B cell (primary cell): ENCODE measurements at regions not wholly inside any gene's neighbourhood (a gene's known extent, or its start where the extent isn't known, plus 50 kb on each side); places are given as distances from the start of the nearest gene placed in this dataset.

ENCODE experiments used
- ATAC-seq: fragments of 200-7000 bp; cut with Tn5 transposase; one replicate; pipeline ENCODE4 v1.10.0; 2021; ENCODE audit warnings: low read depth, mild to moderate bottlenecking, moderate number of reproducible peaks, moderate library complexity
- CTCF ChIA-PET: fragments of 350-600 bp; sonication (Branson Sonifier 250); formaldehyde crosslinking; loops from one replicate; lab custom pipeline; 2021; ENCODE audit warnings: antibody characterized with exemption, inconsistent platforms; lab: Charles Lee
- POLR2A ChIA-PET: fragments of 350-600 bp; sonication (Branson Sonifier 250); formaldehyde crosslinking; loops from one replicate; lab custom pipeline; 2021; ENCODE audit warnings: antibody characterized with exemption; lab: Charles Lee
- DNase-seq: peaks from one replicate; pipeline ENCODE4 v3.0.0; 2013
- H2AFZ ChIP-seq: 2 replicates; pipeline ENCODE4 v1.6.1; 2012; ENCODE audit warnings: mild to moderate bottlenecking, low read depth, low read length; ENCODE audit not compliant: insufficient read depth, poor library complexity, severe bottlenecking
- H3K27ac ChIP-seq, 2 donors: 1 replicate in 1 of 2; 2 replicates in 1 of 2; pipeline ENCODE4 v1.5.1; 2012 to 2013; ENCODE audit warnings: low read length in 2 of 2, mild to moderate bottlenecking in 2 of 2, moderate library complexity in 1 of 2
- H3K27me3 ChIP-seq, 4 experiments: fragments of 200-600 bp in 1 of 4; sonication (generic) in 1 of 4; replicated peaks in 1 of 4; 1 replicate in 2 of 4; 2 replicates in 2 of 4; pipeline versions ENCODE4 v1.6.1 to v1.7.0; 2013 to 2016; ENCODE audit warnings: low read length in 3 of 4, mild to moderate bottlenecking in 2 of 4, mixed read lengths in 1 of 4, moderate library complexity in 1 of 4; ENCODE audit not compliant: insufficient read depth in 4 of 4, control insufficient read depth in 3 of 4; ENCODE audit errors: control extremely low read depth in 1 of 4
- H3K36me3 ChIP-seq, 2 experiments: replicated peaks in 1 of 2; 1 replicate in 1 of 2; 2 replicates in 1 of 2; pipeline versions ENCODE4 v1.6.1 to v1.7.1; 2013; ENCODE audit warnings: low read length in 1 of 2; ENCODE audit not compliant: insufficient read depth in 2 of 2, control insufficient read depth in 1 of 2; ENCODE audit errors: control extremely low read depth in 1 of 2, extremely low read depth in 1 of 2
- H3K4me1 ChIP-seq, 2 donors: fragments of 200-600 bp in 1 of 2; sonication (generic) in 1 of 2; 1 replicate in 1 of 2; 2 replicates in 1 of 2; pipeline versions ENCODE4 v1.5.1 to v1.6.1; 2013 to 2017; ENCODE audit warnings: low read length in 2 of 2; ENCODE audit not compliant: control insufficient read depth in 2 of 2, insufficient read depth in 2 of 2
- H3K4me2 ChIP-seq: replicated peaks from 2 replicates; pipeline ENCODE3; 2012; ENCODE audit warnings: mild to moderate bottlenecking, low read depth, low read length; ENCODE audit not compliant: poor library complexity, severe bottlenecking
- H3K4me3 ChIP-seq, 5 experiments: fragments of 200-600 bp in 1 of 5; sonication (generic) in 1 of 5; 1 replicate in 3 of 5; 2 replicates in 2 of 5; pipeline versions ENCODE4 v1.5.1 to v1.7.0; 2011 to 2016; ENCODE audit warnings: low read length in 4 of 5, mild to moderate bottlenecking in 4 of 5, low read depth in 2 of 5, control low read depth in 1 of 5, moderate library complexity in 1 of 5; ENCODE audit not compliant: insufficient read depth in 1 of 5; ENCODE audit errors: control extremely low read depth in 1 of 5, extremely low read depth in 1 of 5
- H3K79me2 ChIP-seq: fragments of 200-600 bp; sonication (generic); one replicate; pipeline ENCODE4 v1.6.0; 2016; ENCODE audit warnings: low read length; ENCODE audit not compliant: control insufficient read depth, insufficient read depth
- H3K9ac ChIP-seq: fragments of 200-600 bp; sonication (generic); 2 replicates; pipeline ENCODE4 v1.6.1; 2017; ENCODE audit warnings: mild to moderate bottlenecking, low read length, moderate library complexity
- H3K9me3 ChIP-seq, 3 donors: one replicate each; pipeline versions ENCODE4 v1.6.1 to v1.7.1; 2013; ENCODE audit warnings: low read length in 2 of 3; ENCODE audit not compliant: control insufficient read depth in 2 of 3, insufficient read depth in 1 of 3; ENCODE audit errors: control extremely low read depth in 1 of 3
- H4K20me1 ChIP-seq: 2 replicates; pipeline ENCODE4 v1.6.0; 2012; ENCODE audit warnings: mild to moderate bottlenecking, low read length; ENCODE audit not compliant: insufficient read depth, control insufficient read depth, poor library complexity, severe bottlenecking
- H3K27ac Mint-ChIP-seq: one replicate; pipeline ENCODE4 v1.8.0; 2021; ENCODE audit warnings: mixed read lengths
- H3K27me3 Mint-ChIP-seq: one replicate; pipeline ENCODE4 v1.8.0; 2021; ENCODE audit warnings: mixed read lengths
- H3K4me1 Mint-ChIP-seq: one replicate; pipeline ENCODE4 v1.8.0; 2021; ENCODE audit warnings: mixed read lengths
- H3K4me3 Mint-ChIP-seq: one replicate; pipeline ENCODE4 v1.8.0; 2021; ENCODE audit warnings: mixed read lengths
- H3K9me3 Mint-ChIP-seq: one replicate; pipeline ENCODE4 v1.8.0; 2022; ENCODE audit warnings: mixed read lengths; ENCODE audit not compliant: insufficient read depth
- CTCF ChIP-seq: fragments of 200-600 bp; IDR thresholded peaks from one replicate; pipeline ENCODE4 v1.8.0; 2022; ENCODE audit warnings: antibody characterized with exemption, mild to moderate bottlenecking
- EZH2 ChIP-seq: IDR thresholded peaks from 2 replicates; pipeline ENCODE4 v1.6.1; 2012; ENCODE audit warnings: borderline replicate concordance, low read depth, mild to moderate bottlenecking, moderate library complexity, low read length; ENCODE audit not compliant: insufficient read depth, poor library complexity, severe bottlenecking
- WGBS: methylation state at CpG from one replicate; pipeline ENCODE4 v1.1.5; 2013; ENCODE audit warnings: missing lambda C conversion rate; ENCODE audit not compliant: insufficient coverage; 5-methylcytosine and 5-hydroxymethylcytosine counted together
- intact Hi-C: fragments of 100-400 bp; cut with micrococcal nuclease; formaldehyde crosslinking; loops from one replicate; pipeline ENCODE4 v1.10.0; 2022

GRCh38 chr15:35196273-35196672 is 111.2 kb upstream of the NANOGP8 start:
- Histone ChIP-seq H3K4me3 (no peak overlapping the region), H2AFZ (no peak overlapping the region), H3K36me3 (no peaks in the 10 kb centered on the region), H4K20me1 (no peaks in the 10 kb centered on the region), H3K9ac (no peak overlapping the region), H3K4me2 (no peak overlapping the region), H3K27ac (no peak overlapping the region), H3K4me1 (no peaks in the 10 kb centered on the region), H3K9me3 (peaks cover 0 to 9% (median 0%) of the 10 kb centered on the region in 3 donors), H3K79me2 (no peaks in the 10 kb centered on the region), H3K27me3 (no peaks in the 10 kb centered on the region)
- Mint-ChIP-seq H3K27me3 (no peaks in the 10 kb centered on the region), H3K4me1 (no peaks in the 10 kb centered on the region), H3K9me3 (peaks cover 5% of the 10 kb centered on the region), H3K27ac (no peak overlapping the region), H3K4me3 (no peak overlapping the region)
- 90% methylated on average over 4 of the region's 5 CpGs for WGBS
- ChIA-PET CTCF (no interaction called here), POLR2A (no interaction called here)
- no peak for ATAC-seq
- intact Hi-C loops: no loop called here
- TF ChIP-seq CTCF (no peak), EZH2 (no peak)
- no peak for DNase-seq

DNA sequence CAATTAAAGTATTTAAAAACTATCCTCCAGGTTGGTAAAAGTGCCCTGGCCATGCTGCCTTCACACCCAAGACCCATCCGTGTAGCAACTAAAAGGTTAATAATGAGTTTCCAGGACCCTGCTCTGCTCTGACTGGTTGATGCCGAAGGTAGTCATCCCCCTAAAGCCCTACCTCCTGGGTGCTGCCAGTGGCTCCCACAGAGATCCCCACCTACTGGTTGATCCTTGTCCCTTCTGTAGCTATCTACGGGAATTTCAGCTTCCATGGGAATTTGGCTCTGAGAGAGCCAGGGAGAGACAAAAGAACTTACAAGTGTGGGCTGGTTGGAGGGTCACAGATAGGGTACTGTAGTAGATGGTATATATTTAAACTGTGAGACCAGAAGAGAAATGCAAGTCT is 110.6 kb upstream of the NANOGP8 start:
- DNase-seq: no peak
- POLR2A ChIA-PET: no interaction called here
- ATAC-seq: no peak
- Mint-ChIP-seq H3K27ac (no peak overlapping the region), H3K9me3 (peaks cover 5% of the 10 kb centered on the region), H3K4me3 (no peak overlapping the region), H3K27me3 (no peaks in the 10 kb centered on the region), H3K4me1 (no peaks in the 10 kb centered on the region)
- no peak overlapping the region for H3K9ac ChIP-seq
- no peak overlapping the region for H3K27ac ChIP-seq
- H3K9me3 ChIP-seq: peaks cover 0 to 9% (median 0%) of the 10 kb centered on the region in 3 donors
- no peak overlapping the region for H3K4me2 ChIP-seq
- no peak for TF ChIP-seq CTCF
- no peak for TF ChIP-seq EZH2
- no peaks in the 10 kb centered on the region for H3K27me3 ChIP-seq
- no peaks in the 10 kb centered on the region for H3K4me1 ChIP-seq
- CTCF ChIA-PET: no interaction called here
- H2AFZ ChIP-seq: no peak overlapping the region
- no peaks in the 10 kb centered on the region for H3K79me2 ChIP-seq
- no peak overlapping the region for H3K4me3 ChIP-seq
- intact Hi-C loops: no loop called here
- H3K36me3 ChIP-seq: no peaks in the 10 kb centered on the region
- 100% methylated on average over 2 of the region's 3 CpGs for WGBS
- H4K20me1 ChIP-seq: no peaks in the 10 kb centered on the region
